Keratinocyte (primary cell): ENCODE measurements at regions not wholly inside any gene's neighbourhood (a gene's known extent, or its start where the extent isn't known, plus 50 kb on each side); places are given as distances from the start of the nearest gene placed in this dataset.

Source experiments
- DNase-seq: peaks from one replicate; pipeline ENCODE4 v3.0.0-alpha.2; 2011; ENCODE audit warnings: low read depth, missing footprints, low spot score
- FAIRE-seq: peaks from 2 replicates; lab custom pipeline; 2011; peaks lifted over from hg19 to GRCh38; lab: Jason Lieb, UNC
- H2AFZ ChIP-seq: 2 replicates; pipeline ENCODE4 v1.6.0; 2012; ENCODE audit warnings: low read length, control low read depth, inconsistent platforms; ENCODE audit not compliant: control insufficient read depth
- H3K27ac ChIP-seq: 2 replicates; pipeline ENCODE4 v1.5.1; 2011; ENCODE audit warnings: low read length; ENCODE audit not compliant: control insufficient read depth, insufficient read depth
- H3K27me3 ChIP-seq: 3 replicates; pipeline ENCODE4 v1.6.0; 2011; ENCODE audit warnings: low read length; ENCODE audit not compliant: control insufficient read depth, insufficient read depth; ENCODE audit errors: extremely low read depth
- H3K36me3 ChIP-seq, 2 experiments: 2 replicates in 1 of 2; 3 replicates in 1 of 2; pipeline ENCODE4 v1.5.1; 2011; ENCODE audit warnings: low read length in 2 of 2, mild to moderate bottlenecking in 1 of 2; ENCODE audit not compliant: control insufficient read depth in 2 of 2, insufficient read depth in 2 of 2; ENCODE audit errors: extremely low read depth in 1 of 2
- H3K4me1 ChIP-seq: 3 replicates; pipeline ENCODE4 v1.5.1; 2011; ENCODE audit warnings: low read length; ENCODE audit not compliant: control insufficient read depth, insufficient read depth; ENCODE audit errors: extremely low read depth
- H3K4me2 ChIP-seq: 3 replicates; pipeline ENCODE4 v1.6.0; 2011; ENCODE audit warnings: low read depth, low read length; ENCODE audit not compliant: control insufficient read depth, insufficient read depth; ENCODE audit errors: extremely low read depth
- H3K4me3 ChIP-seq, 3 experiments: fragments of 200-600 bp in 1 of 3; sonication (generic) in 1 of 3; 2 replicates in 2 of 3; 3 replicates in 1 of 3; pipeline ENCODE4 v1.5.1; 2011 to 2016; ENCODE audit warnings: low read length in 3 of 3, mild to moderate bottlenecking in 3 of 3, control low read depth in 2 of 3, inconsistent platforms in 1 of 3, low read depth in 1 of 3, mixed read lengths in 1 of 3, mixed run types in 1 of 3, moderate library complexity in 1 of 3; ENCODE audit not compliant: control insufficient read depth in 2 of 3, insufficient read depth in 2 of 3; ENCODE audit errors: extremely low read depth in 1 of 3
- H3K79me2 ChIP-seq: 2 replicates; pipeline ENCODE4 v1.6.0; 2012; ENCODE audit warnings: low read length; ENCODE audit not compliant: control insufficient read depth, insufficient read depth
- H3K9ac ChIP-seq: 3 replicates; pipeline ENCODE4 v1.6.0; 2011; ENCODE audit warnings: low read length; ENCODE audit not compliant: control insufficient read depth, insufficient read depth; ENCODE audit errors: extremely low read depth
- H3K9me1 ChIP-seq: 3 replicates; pipeline ENCODE4 v1.6.0; 2011; ENCODE audit warnings: low read length; ENCODE audit not compliant: control insufficient read depth, insufficient read depth; ENCODE audit errors: extremely low read depth
- H3K9me3 ChIP-seq: 2 replicates; pipeline ENCODE4 v1.5.1; 2012; ENCODE audit warnings: low read depth, low read length; ENCODE audit not compliant: control insufficient read depth
- H4K20me1 ChIP-seq: 3 replicates; pipeline ENCODE4 v1.6.0; 2011; ENCODE audit warnings: low read length; ENCODE audit not compliant: control insufficient read depth, insufficient read depth; ENCODE audit errors: extremely low read depth
- EZH2 ChIP-seq: IDR thresholded peaks from one replicate; pipeline ENCODE4 v1.6.1; 2012; ENCODE audit warnings: inconsistent platforms, mild to moderate bottlenecking, low read length, moderate library complexity
- dilution Hi-C: fragments of 300-500 bp; cut with MboI; formaldehyde crosslinking; loops from one replicate; pipeline ENCODE4 v1.7.0; 2020; ENCODE audit warnings: low sequenced_read_pairs; ENCODE audit not compliant: extremely low pct_ligation_motif_present
- TF ChIP-seq, protein P1 (sequence below), 3 experiments: IDR thresholded peaks in 1 of 3; conservative IDR thresholded peaks in 1 of 3; optimal IDR thresholded peaks in 1 of 3; 2 replicates in 2 of 3; 3 replicates in 1 of 3; pipeline versions ENCODE3 to v1.5.1; 2011; ENCODE audit warnings: low read length in 3 of 3, mild to moderate bottlenecking in 3 of 3, moderate library complexity in 2 of 3, control low read depth in 1 of 3, inconsistent platforms in 1 of 3; ENCODE audit not compliant: insufficient read depth in 2 of 3; ENCODE audit errors: extremely low read depth in 1 of 3

DNA sequence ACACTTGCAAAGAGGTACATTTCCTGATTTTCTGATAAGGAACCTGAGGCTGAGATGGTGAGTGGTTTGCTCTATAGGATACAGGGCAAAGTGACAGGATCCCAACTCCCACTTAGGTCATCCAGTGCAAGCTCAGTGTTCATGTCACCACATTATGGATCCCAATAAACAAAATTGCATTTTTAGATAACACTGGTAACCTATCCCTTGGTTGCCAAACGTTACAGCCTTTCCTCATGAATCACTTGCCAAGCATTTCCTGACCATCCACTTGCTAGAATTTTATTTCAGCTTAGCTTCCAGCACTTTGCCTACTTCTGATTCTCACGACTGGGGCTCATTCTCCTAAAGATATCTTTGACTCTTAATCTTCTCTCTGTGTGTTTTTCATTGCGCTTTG is 131.4 kb upstream of the ODAD2 start:
- dilution Hi-C loops, result no loop called here
- H3K4me1 ChIP-seq, result peaks cover 6% of the 10 kb centered on the region
- no peaks in the 10 kb centered on the region for H4K20me1 ChIP-seq
- no peaks in the 10 kb centered on the region for H3K9me3 ChIP-seq
- peak overlapping the region; percentile 5 for H2AFZ ChIP-seq
- no peak for DNase-seq
- no peaks in the 10 kb centered on the region for H3K27me3 ChIP-seq
- H3K79me2 ChIP-seq, result no peaks in the 10 kb centered on the region
- FAIRE-seq, result peak; percentile 75
- H3K36me3 ChIP-seq, result no peaks in the 10 kb centered on the region
- H3K9ac ChIP-seq, result no peak overlapping the region
- H3K4me3 ChIP-seq, result no peak overlapping the region
- no peaks in the 10 kb centered on the region for H3K9me1 ChIP-seq
- no peak overlapping the region for H3K27ac ChIP-seq
- H3K4me2 ChIP-seq, result peak overlapping the region; percentile 43
- TF ChIP-seq EZH2, result no peak
- TF ChIP-seq, protein P1, sequence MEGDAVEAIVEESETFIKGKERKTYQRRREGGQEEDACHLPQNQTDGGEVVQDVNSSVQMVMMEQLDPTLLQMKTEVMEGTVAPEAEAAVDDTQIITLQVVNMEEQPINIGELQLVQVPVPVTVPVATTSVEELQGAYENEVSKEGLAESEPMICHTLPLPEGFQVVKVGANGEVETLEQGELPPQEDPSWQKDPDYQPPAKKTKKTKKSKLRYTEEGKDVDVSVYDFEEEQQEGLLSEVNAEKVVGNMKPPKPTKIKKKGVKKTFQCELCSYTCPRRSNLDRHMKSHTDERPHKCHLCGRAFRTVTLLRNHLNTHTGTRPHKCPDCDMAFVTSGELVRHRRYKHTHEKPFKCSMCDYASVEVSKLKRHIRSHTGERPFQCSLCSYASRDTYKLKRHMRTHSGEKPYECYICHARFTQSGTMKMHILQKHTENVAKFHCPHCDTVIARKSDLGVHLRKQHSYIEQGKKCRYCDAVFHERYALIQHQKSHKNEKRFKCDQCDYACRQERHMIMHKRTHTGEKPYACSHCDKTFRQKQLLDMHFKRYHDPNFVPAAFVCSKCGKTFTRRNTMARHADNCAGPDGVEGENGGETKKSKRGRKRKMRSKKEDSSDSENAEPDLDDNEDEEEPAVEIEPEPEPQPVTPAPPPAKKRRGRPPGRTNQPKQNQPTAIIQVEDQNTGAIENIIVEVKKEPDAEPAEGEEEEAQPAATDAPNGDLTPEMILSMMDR (optimal IDR thresholded peaks at IDR 0.05 in 1 of 3, IDR thresholded peaks at IDR 0.05 in 1 of 3, conservative IDR thresholded peaks at IDR 0.05 in 1 of 3; ENCODE audit: extremely low read depth in 1 of 3, insufficient read depth in 2 of 3, low read length in 3 of 3), result no peak

DNA sequence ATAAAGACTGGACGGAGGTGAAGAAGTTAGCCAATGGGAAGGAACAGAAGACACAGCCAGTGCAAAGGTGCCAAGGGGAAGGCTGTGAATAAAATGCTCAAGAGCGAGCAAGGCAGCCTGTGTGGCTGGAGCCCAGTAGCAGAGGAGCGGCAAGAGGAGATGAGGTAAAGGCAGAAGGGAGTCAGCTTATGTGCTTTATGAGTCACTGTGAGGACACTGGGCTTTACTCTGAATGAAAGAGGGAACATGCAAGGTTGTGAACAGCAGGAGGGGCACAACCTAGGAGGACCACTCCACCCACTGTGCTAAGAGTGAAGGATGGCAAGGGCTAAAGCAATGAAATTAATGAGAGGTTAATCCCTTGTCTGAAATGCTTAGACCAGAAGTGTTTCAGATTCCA is 129.0 kb upstream of the ODAD2 start:
- no peaks in the 10 kb centered on the region for H3K27me3 ChIP-seq
- dilution Hi-C loops, result no loop called here
- TF ChIP-seq, protein P1 (optimal IDR thresholded peaks at IDR 0.05 in 1 of 3, IDR thresholded peaks at IDR 0.05 in 1 of 3, conservative IDR thresholded peaks at IDR 0.05 in 1 of 3; ENCODE audit: extremely low read depth in 1 of 3, insufficient read depth in 2 of 3, low read length in 3 of 3), result no peak
- TF ChIP-seq EZH2, result no peak
- H3K27ac ChIP-seq, result no peak overlapping the region
- H3K79me2 ChIP-seq, result no peaks in the 10 kb centered on the region
- DNase-seq, result no peak
- no peaks in the 10 kb centered on the region for H3K9me1 ChIP-seq
- no peaks in the 10 kb centered on the region for H4K20me1 ChIP-seq
- no peak for FAIRE-seq
- no peak overlapping the region for H2AFZ ChIP-seq
- no peak overlapping the region for H3K4me3 ChIP-seq
- no peak overlapping the region for H3K9ac ChIP-seq
- no peaks in the 10 kb centered on the region for H3K9me3 ChIP-seq
- peaks cover 6% of the 10 kb centered on the region for H3K4me1 ChIP-seq
- H3K4me2 ChIP-seq, result no peak overlapping the region
- no peaks in the 10 kb centered on the region for H3K36me3 ChIP-seq
